B cell (primary cell): ENCODE measurements at regions not wholly inside any gene's neighbourhood (a gene's known extent, or its start where the extent isn't known, plus 50 kb on each side); places are given as distances from the start of the nearest gene placed in this dataset.

Experiments
- ATAC-seq: fragments of 200-7000 bp; cut with Tn5 transposase; one replicate; pipeline ENCODE4 v1.10.0; 2021; ENCODE audit warnings: low read depth, mild to moderate bottlenecking, moderate number of reproducible peaks, moderate library complexity
- CTCF ChIA-PET: fragments of 350-600 bp; sonication (Branson Sonifier 250); formaldehyde crosslinking; loops from one replicate; lab custom pipeline; 2021; ENCODE audit warnings: antibody characterized with exemption, inconsistent platforms; lab: Charles Lee
- POLR2A ChIA-PET: fragments of 350-600 bp; sonication (Branson Sonifier 250); formaldehyde crosslinking; loops from one replicate; lab custom pipeline; 2021; ENCODE audit warnings: antibody characterized with exemption; lab: Charles Lee
- DNase-seq: peaks from one replicate; pipeline ENCODE4 v3.0.0; 2013
- H2AFZ ChIP-seq: 2 replicates; pipeline ENCODE4 v1.6.1; 2012; ENCODE audit warnings: mild to moderate bottlenecking, low read depth, low read length; ENCODE audit not compliant: insufficient read depth, poor library complexity, severe bottlenecking
- H3K27ac ChIP-seq, 2 donors: 1 replicate in 1 of 2; 2 replicates in 1 of 2; pipeline ENCODE4 v1.5.1; 2012 to 2013; ENCODE audit warnings: low read length in 2 of 2, mild to moderate bottlenecking in 2 of 2, moderate library complexity in 1 of 2
- H3K27me3 ChIP-seq, 4 experiments: fragments of 200-600 bp in 1 of 4; sonication (generic) in 1 of 4; replicated peaks in 1 of 4; 1 replicate in 2 of 4; 2 replicates in 2 of 4; pipeline versions ENCODE4 v1.6.1 to v1.7.0; 2013 to 2016; ENCODE audit warnings: low read length in 3 of 4, mild to moderate bottlenecking in 2 of 4, mixed read lengths in 1 of 4, moderate library complexity in 1 of 4; ENCODE audit not compliant: insufficient read depth in 4 of 4, control insufficient read depth in 3 of 4; ENCODE audit errors: control extremely low read depth in 1 of 4
- H3K36me3 ChIP-seq, 2 experiments: replicated peaks in 1 of 2; 1 replicate in 1 of 2; 2 replicates in 1 of 2; pipeline versions ENCODE4 v1.6.1 to v1.7.1; 2013; ENCODE audit warnings: low read length in 1 of 2; ENCODE audit not compliant: insufficient read depth in 2 of 2, control insufficient read depth in 1 of 2; ENCODE audit errors: control extremely low read depth in 1 of 2, extremely low read depth in 1 of 2
- H3K4me1 ChIP-seq, 2 donors: fragments of 200-600 bp in 1 of 2; sonication (generic) in 1 of 2; 1 replicate in 1 of 2; 2 replicates in 1 of 2; pipeline versions ENCODE4 v1.5.1 to v1.6.1; 2013 to 2017; ENCODE audit warnings: low read length in 2 of 2; ENCODE audit not compliant: control insufficient read depth in 2 of 2, insufficient read depth in 2 of 2
- H3K4me2 ChIP-seq: replicated peaks from 2 replicates; pipeline ENCODE3; 2012; ENCODE audit warnings: mild to moderate bottlenecking, low read depth, low read length; ENCODE audit not compliant: poor library complexity, severe bottlenecking
- H3K4me3 ChIP-seq, 5 experiments: fragments of 200-600 bp in 1 of 5; sonication (generic) in 1 of 5; 1 replicate in 3 of 5; 2 replicates in 2 of 5; pipeline versions ENCODE4 v1.5.1 to v1.7.0; 2011 to 2016; ENCODE audit warnings: low read length in 4 of 5, mild to moderate bottlenecking in 4 of 5, low read depth in 2 of 5, control low read depth in 1 of 5, moderate library complexity in 1 of 5; ENCODE audit not compliant: insufficient read depth in 1 of 5; ENCODE audit errors: control extremely low read depth in 1 of 5, extremely low read depth in 1 of 5
- H3K79me2 ChIP-seq: fragments of 200-600 bp; sonication (generic); one replicate; pipeline ENCODE4 v1.6.0; 2016; ENCODE audit warnings: low read length; ENCODE audit not compliant: control insufficient read depth, insufficient read depth
- H3K9ac ChIP-seq: fragments of 200-600 bp; sonication (generic); 2 replicates; pipeline ENCODE4 v1.6.1; 2017; ENCODE audit warnings: mild to moderate bottlenecking, low read length, moderate library complexity
- H3K9me3 ChIP-seq, 3 donors: one replicate each; pipeline versions ENCODE4 v1.6.1 to v1.7.1; 2013; ENCODE audit warnings: low read length in 2 of 3; ENCODE audit not compliant: control insufficient read depth in 2 of 3, insufficient read depth in 1 of 3; ENCODE audit errors: control extremely low read depth in 1 of 3
- H4K20me1 ChIP-seq: 2 replicates; pipeline ENCODE4 v1.6.0; 2012; ENCODE audit warnings: mild to moderate bottlenecking, low read length; ENCODE audit not compliant: insufficient read depth, control insufficient read depth, poor library complexity, severe bottlenecking
- H3K27ac Mint-ChIP-seq: one replicate; pipeline ENCODE4 v1.8.0; 2021; ENCODE audit warnings: mixed read lengths
- H3K27me3 Mint-ChIP-seq: one replicate; pipeline ENCODE4 v1.8.0; 2021; ENCODE audit warnings: mixed read lengths
- H3K4me1 Mint-ChIP-seq: one replicate; pipeline ENCODE4 v1.8.0; 2021; ENCODE audit warnings: mixed read lengths
- H3K4me3 Mint-ChIP-seq: one replicate; pipeline ENCODE4 v1.8.0; 2021; ENCODE audit warnings: mixed read lengths
- H3K9me3 Mint-ChIP-seq: one replicate; pipeline ENCODE4 v1.8.0; 2022; ENCODE audit warnings: mixed read lengths; ENCODE audit not compliant: insufficient read depth
- EZH2 ChIP-seq: IDR thresholded peaks from 2 replicates; pipeline ENCODE4 v1.6.1; 2012; ENCODE audit warnings: borderline replicate concordance, low read depth, mild to moderate bottlenecking, moderate library complexity, low read length; ENCODE audit not compliant: insufficient read depth, poor library complexity, severe bottlenecking
- WGBS: methylation state at CpG from one replicate; pipeline ENCODE4 v1.1.5; 2013; ENCODE audit warnings: missing lambda C conversion rate; ENCODE audit not compliant: insufficient coverage; 5-methylcytosine and 5-hydroxymethylcytosine counted together
- intact Hi-C: fragments of 100-400 bp; cut with micrococcal nuclease; formaldehyde crosslinking; loops from one replicate; pipeline ENCODE4 v1.10.0; 2022
- TF ChIP-seq, protein P1 (sequence below): fragments of 200-600 bp; IDR thresholded peaks from one replicate; pipeline ENCODE4 v1.8.0; 2022; ENCODE audit warnings: antibody characterized with exemption, mild to moderate bottlenecking

DNA sequence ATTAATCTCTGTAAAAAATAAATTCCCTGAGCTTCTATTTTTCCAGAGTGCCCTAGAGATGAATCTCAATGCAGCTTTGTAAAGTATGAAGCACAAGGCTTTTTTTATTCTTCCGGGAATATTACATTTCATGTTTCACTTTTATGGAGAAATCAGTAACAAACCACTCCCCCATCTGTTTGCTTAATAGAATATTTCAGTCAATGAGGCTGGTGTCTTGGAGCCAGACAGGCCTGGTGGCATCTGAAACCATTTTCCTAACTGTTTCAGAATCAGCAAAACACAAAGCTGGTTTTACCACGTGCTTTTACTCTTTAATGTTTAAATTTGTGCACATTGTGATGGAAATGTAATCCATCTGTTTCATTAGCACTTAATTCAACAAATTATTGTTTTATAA, 400.8 kb upstream of the HSF2 start:
- CTCF ChIA-PET: no interaction called here
- Histone ChIP-seq H3K27ac (no peak overlapping the region), H4K20me1 (no peaks in the 10 kb centered on the region), H3K9ac (no peak overlapping the region), H3K27me3 (no peaks in the 10 kb centered on the region), H3K9me3 (peaks cover 0 to 2% (median under 1%) of the 10 kb centered on the region in 3 donors), H3K36me3 (no peaks in the 10 kb centered on the region), H3K4me3 (no peak overlapping the region), H3K4me1 (no peaks in the 10 kb centered on the region), H3K4me2 (no peak overlapping the region), H2AFZ (no peak overlapping the region), H3K79me2 (no peaks in the 10 kb centered on the region)
- DNase-seq: no peak
- no peaks in the 10 kb centered on the region for H3K4me1 Mint-ChIP-seq
- no peaks in the 10 kb centered on the region for H3K27me3 Mint-ChIP-seq
- no peak overlapping the region for H3K27ac Mint-ChIP-seq
- H3K9me3 Mint-ChIP-seq: no peaks in the 10 kb centered on the region
- no peak overlapping the region for H3K4me3 Mint-ChIP-seq
- intact Hi-C loops: no loop called here
- POLR2A ChIA-PET: no interaction called here
- TF ChIP-seq, protein P1, sequence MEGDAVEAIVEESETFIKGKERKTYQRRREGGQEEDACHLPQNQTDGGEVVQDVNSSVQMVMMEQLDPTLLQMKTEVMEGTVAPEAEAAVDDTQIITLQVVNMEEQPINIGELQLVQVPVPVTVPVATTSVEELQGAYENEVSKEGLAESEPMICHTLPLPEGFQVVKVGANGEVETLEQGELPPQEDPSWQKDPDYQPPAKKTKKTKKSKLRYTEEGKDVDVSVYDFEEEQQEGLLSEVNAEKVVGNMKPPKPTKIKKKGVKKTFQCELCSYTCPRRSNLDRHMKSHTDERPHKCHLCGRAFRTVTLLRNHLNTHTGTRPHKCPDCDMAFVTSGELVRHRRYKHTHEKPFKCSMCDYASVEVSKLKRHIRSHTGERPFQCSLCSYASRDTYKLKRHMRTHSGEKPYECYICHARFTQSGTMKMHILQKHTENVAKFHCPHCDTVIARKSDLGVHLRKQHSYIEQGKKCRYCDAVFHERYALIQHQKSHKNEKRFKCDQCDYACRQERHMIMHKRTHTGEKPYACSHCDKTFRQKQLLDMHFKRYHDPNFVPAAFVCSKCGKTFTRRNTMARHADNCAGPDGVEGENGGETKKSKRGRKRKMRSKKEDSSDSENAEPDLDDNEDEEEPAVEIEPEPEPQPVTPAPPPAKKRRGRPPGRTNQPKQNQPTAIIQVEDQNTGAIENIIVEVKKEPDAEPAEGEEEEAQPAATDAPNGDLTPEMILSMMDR: no peak
- TF ChIP-seq EZH2: no peak
- WGBS: no CpG with 5 or more reads among the region's 2 CpGs
- ATAC-seq: no peak

DNA sequence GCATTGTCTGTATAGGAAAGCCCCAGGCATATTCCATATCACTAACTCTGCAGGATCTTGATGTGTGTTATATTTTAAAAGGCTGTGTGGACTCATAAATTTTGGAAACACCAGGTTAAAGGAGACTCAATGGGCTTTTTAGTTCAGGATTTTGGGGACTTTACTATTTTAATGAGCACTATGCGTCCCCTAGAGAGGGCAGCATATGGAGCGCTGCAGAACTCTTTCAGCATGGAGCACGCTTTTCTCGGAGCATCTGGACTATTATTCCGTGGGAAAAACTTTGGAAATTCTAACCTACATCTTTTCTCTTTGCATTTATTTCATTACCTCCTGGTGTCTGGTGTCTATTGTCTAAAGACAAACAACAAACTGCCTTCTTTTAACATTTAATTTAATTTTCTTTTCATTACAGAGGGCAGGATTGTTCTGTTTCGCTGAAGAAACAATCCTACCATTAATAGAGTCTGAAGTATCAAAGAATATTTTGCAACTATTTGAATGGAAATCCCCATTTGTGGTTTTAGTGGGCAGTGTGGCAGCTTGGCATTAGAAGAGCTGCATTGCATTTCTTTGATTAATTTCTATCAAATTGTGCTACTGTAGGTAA, 399.9 kb upstream of the HSF2 start:
- H3K27me3 Mint-ChIP-seq: no peaks in the 10 kb centered on the region
- CTCF ChIA-PET: no interaction called here
- TF ChIP-seq, protein P1: no peak
- TF ChIP-seq EZH2: no peak
- H3K36me3 ChIP-seq: no peaks in the 10 kb centered on the region
- DNase-seq (no peak), ATAC-seq (no peak)
- 100% methylated on average over 1 of the region's 6 CpGs for WGBS
- no peaks in the 10 kb centered on the region for H4K20me1 ChIP-seq
- H3K9me3 ChIP-seq: no peaks in the 10 kb centered on the region
- no peaks in the 10 kb centered on the region for H3K27me3 ChIP-seq
- no peak overlapping the region for H2AFZ ChIP-seq
- no peaks in the 10 kb centered on the region for H3K79me2 ChIP-seq
- no peak overlapping the region for H3K4me3 Mint-ChIP-seq
- POLR2A ChIA-PET: no interaction called here
- H3K27ac ChIP-seq: no peak overlapping the region
- H3K9me3 Mint-ChIP-seq: no peaks in the 10 kb centered on the region
- intact Hi-C loops: no loop called here
- H3K4me2 ChIP-seq: no peak overlapping the region
- H3K4me1 ChIP-seq: no peaks in the 10 kb centered on the region
- no peak overlapping the region for H3K4me3 ChIP-seq
- H3K4me1 Mint-ChIP-seq: no peaks in the 10 kb centered on the region
- H3K9ac ChIP-seq: no peak overlapping the region
- no peak overlapping the region for H3K27ac Mint-ChIP-seq
